Endothelial cell of umbilical vein (primary cell): ENCODE measurements at regions not wholly inside any gene's neighbourhood (a gene's known extent, or its start where the extent isn't known, plus 50 kb on each side); places are given as distances from the start of the nearest gene placed in this dataset.

ENCODE experiments used
- BruUV-seq: library from RNA; stranded (reverse); fragments of 400-500 nt; replicated peaks from 2 replicates; lab custom pipeline; 2021; lab: Mats Ljungman, UMichigan
- CTCF ChIA-PET: fragments of 300-600, 350-600 bp; sonication (Branson Sonifier 250); formaldehyde crosslinking; loops from one replicate; lab custom pipeline; 2021; ENCODE audit warnings: antibody characterized with exemption, inconsistent platforms; lab: Charles Lee
- POLR2A ChIA-PET: fragments of 300-600, 350-600 bp; sonication (Branson Sonifier 250); formaldehyde crosslinking; loops from one replicate; lab custom pipeline; 2021; ENCODE audit warnings: antibody characterized with exemption, inconsistent platforms; lab: Charles Lee
- DNase-seq: peaks from one replicate; pipeline ENCODE4 v3.0.0-alpha.2; 2011; ENCODE audit warnings: low read depth, low spot score
- FAIRE-seq: peaks from 2 replicates; lab custom pipeline; 2011; peaks lifted over from hg19 to GRCh38; lab: Jason Lieb, UNC
- H2AFZ ChIP-seq: 2 replicates; pipeline ENCODE4 v1.6.0; 2012; ENCODE audit warnings: low read depth, low read length, control low read depth, inconsistent platforms
- H3K27ac ChIP-seq: 2 replicates; pipeline ENCODE4 v1.5.1; 2011; ENCODE audit warnings: low read depth, mild to moderate bottlenecking, control low read depth, low read length, moderate library complexity; ENCODE audit not compliant: insufficient read depth
- H3K27me3 ChIP-seq, 2 experiments: 2 replicates each; pipeline versions ENCODE4 v1.6.0 to v1.6.1; 2011; ENCODE audit warnings: low read length in 2 of 2, mixed read lengths in 1 of 2; ENCODE audit not compliant: control insufficient read depth in 2 of 2, insufficient read depth in 2 of 2
- H3K36me3 ChIP-seq, 2 experiments: 2 replicates in 1 of 2; 3 replicates in 1 of 2; pipeline ENCODE4 v1.5.1; 2011; ENCODE audit warnings: low read length in 2 of 2, mild to moderate bottlenecking in 1 of 2, moderate library complexity in 1 of 2; ENCODE audit not compliant: control insufficient read depth in 2 of 2, insufficient read depth in 2 of 2; ENCODE audit errors: extremely low read depth in 1 of 2
- H3K4me1 ChIP-seq: 3 replicates; pipeline ENCODE4 v1.5.1; 2011; ENCODE audit warnings: mild to moderate bottlenecking, low read length; ENCODE audit not compliant: control insufficient read depth, insufficient read depth; ENCODE audit errors: extremely low read depth
- H3K4me2 ChIP-seq: 2 replicates; pipeline ENCODE4 v1.6.1; 2011; ENCODE audit warnings: low read length, control low read depth, mixed read lengths; ENCODE audit not compliant: insufficient read depth
- H3K4me3 ChIP-seq, 3 experiments: fragments of 200-600 bp in 1 of 3; sonication (generic), shearing (Covaris generic) in 1 of 3; replicated peaks in 1 of 3; 2 replicates each; pipeline ENCODE4 v1.5.1; 2011 to 2016; ENCODE audit warnings: control low read depth in 3 of 3, low read length in 3 of 3, mild to moderate bottlenecking in 2 of 3, inconsistent platforms in 1 of 3, low read depth in 1 of 3, moderate library complexity in 1 of 3; ENCODE audit not compliant: insufficient read depth in 1 of 3
- H3K79me2 ChIP-seq: 2 replicates; pipeline ENCODE4 v1.6.0; 2012; ENCODE audit warnings: low read length, inconsistent platforms; ENCODE audit not compliant: control insufficient read depth, insufficient read depth
- H3K9ac ChIP-seq: replicated peaks from 2 replicates; pipeline ENCODE3; 2011; ENCODE audit warnings: low read length, control low read depth; ENCODE audit not compliant: insufficient read depth; ENCODE audit errors: extremely low read depth
- H3K9me1 ChIP-seq: replicated peaks from 3 replicates; pipeline ENCODE4 v1.6.0; 2011; ENCODE audit warnings: mild to moderate bottlenecking, low read length; ENCODE audit not compliant: control insufficient read depth, insufficient read depth; ENCODE audit errors: extremely low read depth
- H3K9me3 ChIP-seq: replicated peaks from 2 replicates; pipeline ENCODE4 v1.5.1; 2012; ENCODE audit warnings: low read length, inconsistent platforms; ENCODE audit not compliant: control insufficient read depth, insufficient read depth
- H4K20me1 ChIP-seq: replicated peaks from 2 replicates; pipeline ENCODE3; 2011; ENCODE audit warnings: mild to moderate bottlenecking, low read length; ENCODE audit not compliant: control insufficient read depth, insufficient read depth; ENCODE audit errors: extremely low read depth
- CTCF ChIP-seq, 2 donors: IDR thresholded peaks; 1 replicate in 1 of 2; 2 replicates in 1 of 2; pipeline ENCODE4 v1.5.1; 2011; ENCODE audit warnings: low read length in 2 of 2, mild to moderate bottlenecking in 2 of 2, moderate library complexity in 2 of 2, control low read depth in 1 of 2, inconsistent platforms in 1 of 2, low read depth in 1 of 2; ENCODE audit not compliant: insufficient read depth in 1 of 2; ENCODE audit errors: extremely low read depth in 1 of 2
- EZH2 ChIP-seq: IDR thresholded peaks from 2 replicates; pipeline ENCODE4 v1.6.1; 2012; ENCODE audit warnings: borderline replicate concordance, low read depth, mild to moderate bottlenecking, moderate library complexity, low read length, inconsistent platforms; ENCODE audit not compliant: severe bottlenecking
- FOS ChIP-seq: IDR thresholded peaks from 2 replicates; pipeline ENCODE4 v1.6.1; 2011; ENCODE audit warnings: mild to moderate bottlenecking, low read length, moderate library complexity, borderline replicate concordance; ENCODE audit not compliant: insufficient read depth
- GATA2 ChIP-seq: IDR thresholded peaks from 2 replicates; pipeline ENCODE4 v1.7.0; 2011; ENCODE audit warnings: low read depth, mild to moderate bottlenecking, moderate library complexity, mixed read lengths, low read length; ENCODE audit not compliant: insufficient read length, insufficient read depth
- JUN ChIP-seq: IDR thresholded peaks from 2 replicates; pipeline ENCODE4 v1.6.1; 2011; ENCODE audit warnings: borderline replicate concordance, low read depth; ENCODE audit not compliant: insufficient read length, insufficient read depth
- MAX ChIP-seq: IDR thresholded peaks from 2 replicates; pipeline ENCODE4 v1.6.1; 2011; ENCODE audit not compliant: insufficient read depth, insufficient read length
- MYC ChIP-seq: IDR thresholded peaks from one replicate; pipeline ENCODE4 v1.6.1; 2011; ENCODE audit warnings: mild to moderate bottlenecking, low read depth, low read length
- POLR2A ChIP-seq: IDR thresholded peaks from 2 replicates; pipeline ENCODE4 v1.6.1; 2012; ENCODE audit warnings: low read depth, mild to moderate bottlenecking, control low read depth, low read length
- POLR2AphosphoS5 ChIP-seq: IDR thresholded peaks from 2 replicates; pipeline ENCODE4 v1.6.1; 2012; ENCODE audit warnings: low read depth, mild to moderate bottlenecking, control low read depth, low read length, moderate library complexity; ENCODE audit not compliant: insufficient read depth
- dilution Hi-C: fragments of 300-500 bp; cut with MboI; formaldehyde crosslinking; loops from one replicate; pipeline ENCODE4 v1.15.0; 2019; ENCODE audit warnings: low sequenced_read_pairs; ENCODE audit not compliant: extremely low pct_ligation_motif_present
- intact Hi-C: fragments of 100-400 bp; cut with micrococcal nuclease; formaldehyde crosslinking; loops from one replicate; pipeline ENCODE4 v1.10.0; 2022

GRCh38 chr13:91212231-91212630 is 135.3 kb upstream of the MIR17HG start:
- no peaks in the 10 kb centered on the region for H3K27me3 ChIP-seq
- dilution Hi-C loops = no loop called here
- TF ChIP-seq CTCF (IDR thresholded peaks at IDR 0.05; ENCODE audit: extremely low read depth in 1 of 2, insufficient read depth in 1 of 2, low read depth in 1 of 2, low read length in 2 of 2) (no peak), JUN (no peak), POLR2AphosphoS5 (no peak), EZH2 (no peak), POLR2A (no peak), MYC (no peak), FOS (no peak), GATA2 (no peak), MAX (no peak)
- H3K79me2 ChIP-seq = no peaks in the 10 kb centered on the region
- H3K36me3 ChIP-seq = no peaks in the 10 kb centered on the region
- BruUV-seq = no TSS peak
- no peaks in the 10 kb centered on the region for H3K9me1 ChIP-seq
- H3K4me1 ChIP-seq = no peaks in the 10 kb centered on the region
- intact Hi-C loops = no loop called here
- H3K27ac ChIP-seq = no peak overlapping the region
- H3K4me3 ChIP-seq = no peak overlapping the region
- no peak overlapping the region for H3K4me2 ChIP-seq
- no peaks in the 10 kb centered on the region for H4K20me1 ChIP-seq
- ChIA-PET POLR2A (no interaction called here), CTCF (no interaction called here)
- no peak overlapping the region for H3K9ac ChIP-seq
- DNase-seq (no peak), FAIRE-seq (no peak)
- no peaks in the 10 kb centered on the region for H3K9me3 ChIP-seq
- no peak overlapping the region for H2AFZ ChIP-seq
